SK-N-SH (cell line): ENCODE measurements at regions not wholly inside any gene's neighbourhood (a gene's known extent, or its start where the extent isn't known, plus 50 kb on each side); places are given as distances from the start of the nearest gene placed in this dataset.

Experiments
- CTCF ChIA-PET: fragments of 300-600, 350-600 bp; formaldehyde crosslinking; extraction: SDS; loops from one replicate; lab custom pipeline; 2021; lab: Yijun Ruan, JAX
- POLR2A ChIA-PET: fragments of 350-600 bp; sonication (Branson Sonifier 250); formaldehyde crosslinking; extraction: SDS; loops from one replicate; lab custom pipeline; 2020; ENCODE audit warnings: antibody characterized with exemption, inconsistent platforms; lab: Yijun Ruan, JAX
- DNase-seq: peaks from one replicate; pipeline ENCODE4 v3.0.0; 2012
- H2AFZ ChIP-seq: fragments of 200-600 bp; sonication (generic); 2 replicates; pipeline ENCODE4 v1.8.1; 2016; ENCODE audit warnings: antibody characterized with exemption, mild to moderate bottlenecking, low read depth
- H3F3A ChIP-seq: fragments of 200-600 bp; sonication (generic); replicated peaks from 2 replicates; pipeline ENCODE3; 2016; ENCODE audit warnings: antibody characterized with exemption, mild to moderate bottlenecking; ENCODE audit not compliant: insufficient read depth
- H3K27ac ChIP-seq, 2 experiments: fragments of 200-500 bp in 1 of 2; fragments of 200-600 bp in 1 of 2; sonication (Bioruptor generic) in 1 of 2; sonication (generic), shearing (Covaris generic) in 1 of 2; 2 replicates each; pipeline versions ENCODE4 v1.5.1 to v1.6.1; 2014 to 2016; ENCODE audit warnings: low read depth in 2 of 2, inconsistent platforms in 1 of 2, low read length in 1 of 2, mild to moderate bottlenecking in 1 of 2, mixed read lengths in 1 of 2
- H3K27me3 ChIP-seq: fragments of 200-600 bp; sonication (generic), shearing (Covaris generic); 2 replicates; pipeline ENCODE4 v1.6.1; 2016; ENCODE audit warnings: mixed run types; ENCODE audit not compliant: insufficient read depth
- H3K36me3 ChIP-seq, 2 experiments: fragments of 200-500 bp in 1 of 2; fragments of 200-600 bp in 1 of 2; sonication (Bioruptor generic) in 1 of 2; sonication (generic) in 1 of 2; replicated peaks in 1 of 2; 2 replicates each; pipeline versions ENCODE3 to v1.5.1; 2014 to 2016; ENCODE audit warnings: low read length in 1 of 2, mild to moderate bottlenecking in 1 of 2; ENCODE audit not compliant: insufficient read depth in 2 of 2, control insufficient read depth in 1 of 2
- H3K4me1 ChIP-seq, 2 experiments: fragments of 200-500 bp in 1 of 2; fragments of 200-600 bp in 1 of 2; sonication (Bioruptor generic) in 1 of 2; sonication (generic), shearing (Covaris generic) in 1 of 2; 2 replicates each; pipeline versions ENCODE4 v1.5.1 to v1.6.1; 2014 to 2016; ENCODE audit warnings: low read depth in 1 of 2, low read length in 1 of 2, mixed run types in 1 of 2; ENCODE audit not compliant: insufficient read depth in 2 of 2, control insufficient read depth in 1 of 2
- H3K4me2 ChIP-seq: fragments of 200-600 bp; sonication (generic), shearing (Covaris generic); 2 replicates; pipeline ENCODE4 v1.6.1; 2017; ENCODE audit warnings: mixed run types
- H3K4me3 ChIP-seq, 2 experiments: fragments of 200-500 bp in 1 of 2; fragments of 200-600 bp in 1 of 2; sonication (Bioruptor generic) in 1 of 2; sonication (generic), shearing (Covaris generic) in 1 of 2; 2 replicates each; pipeline versions ENCODE4 v1.5.1 to v1.8.1; 2014 to 2016; ENCODE audit warnings: low read depth in 2 of 2, inconsistent platforms in 1 of 2, low read length in 1 of 2, mild to moderate bottlenecking in 1 of 2, mixed read lengths in 1 of 2, moderate library complexity in 1 of 2
- H3K79me2 ChIP-seq: fragments of 200-600 bp; sonication (generic); 2 replicates; pipeline ENCODE4 v1.8.1; 2017; ENCODE audit warnings: mild to moderate bottlenecking; ENCODE audit not compliant: insufficient read depth
- H3K9ac ChIP-seq: fragments of 200-600 bp; sonication (generic); 2 replicates; pipeline ENCODE4 v1.6.1; 2017; ENCODE audit warnings: mixed run types
- H3K9me2 ChIP-seq: fragments of 200-600 bp; sonication (generic); 2 replicates; pipeline ENCODE4 v1.6.1; 2017; ENCODE audit warnings: mixed run types
- H3K9me3 ChIP-seq: fragments of 200-600 bp; sonication (generic); 2 replicates; pipeline ENCODE4 v1.6.1; 2017; ENCODE audit warnings: mixed run types, mild to moderate bottlenecking, moderate library complexity
- H4K20me1 ChIP-seq: fragments of 200-600 bp; sonication (generic); 2 replicates; pipeline ENCODE4 v1.6.1; 2017; ENCODE audit warnings: mild to moderate bottlenecking, mixed run types; ENCODE audit not compliant: insufficient read depth
- ELF1 ChIP-seq: IDR thresholded peaks from 2 replicates; pipeline ENCODE4 v1.4.0; 2012
- EZH2phosphoT487 ChIP-seq: fragments of 200-600 bp; sonication (generic); IDR thresholded peaks from 2 replicates; pipeline ENCODE4 v1.6.1; 2017; ENCODE audit warnings: low read depth, mixed run types, mild to moderate bottlenecking, antibody characterized with exemption, moderate library complexity, borderline replicate concordance
- IRF3 ChIP-seq: fragments of 150-350 bp; IDR thresholded peaks from 2 replicates; pipeline ENCODE4 v1.6.1; 2016; ENCODE audit warnings: mild to moderate bottlenecking, low read depth, low read length
- JUND ChIP-seq: IDR thresholded peaks from 2 replicates; pipeline ENCODE4 v1.4.0; 2012
- RAD21 ChIP-seq: IDR thresholded peaks from 2 replicates; pipeline ENCODE4 v1.6.1; 2012; ENCODE audit warnings: mild to moderate bottlenecking, low read length
- RCOR1 ChIP-seq: fragments of 150-350 bp; IDR thresholded peaks from 2 replicates; pipeline ENCODE4 v1.6.1; 2017; ENCODE audit warnings: antibody characterized with exemption, low read length
- REST ChIP-seq: IDR thresholded peaks from 2 replicates; pipeline ENCODE4 v1.6.1; 2012; ENCODE audit warnings: mild to moderate bottlenecking, low read depth, low read length, moderate library complexity
- RFX5 ChIP-seq: IDR thresholded peaks from 2 replicates; pipeline ENCODE4 v1.6.1; 2012; ENCODE audit warnings: mild to moderate bottlenecking, improper control_type of control experiment, low read length
- RXRA ChIP-seq: IDR thresholded peaks from 2 replicates; pipeline ENCODE4 v1.4.0; 2012; ENCODE audit warnings: low read depth, mild to moderate bottlenecking, borderline replicate concordance
- SIN3A ChIP-seq: IDR thresholded peaks from 2 replicates; pipeline ENCODE4 v1.6.1; 2012; ENCODE audit warnings: low read depth, mild to moderate bottlenecking, low read length, moderate library complexity, borderline replicate concordance
- TAF1 ChIP-seq: IDR thresholded peaks from 2 replicates; pipeline ENCODE4 v1.6.1; 2012; ENCODE audit warnings: low read depth, mild to moderate bottlenecking, low read length, moderate library complexity, borderline replicate concordance
- TCF12 ChIP-seq: IDR thresholded peaks from 2 replicates; pipeline ENCODE4 v1.4.0; 2012
- YY1 ChIP-seq: IDR thresholded peaks from 2 replicates; pipeline ENCODE4 v1.4.0; 2012; ENCODE audit warnings: low read depth, mild to moderate bottlenecking
- WGBS: methylation state at CpG from one replicate; pipeline ENCODE4 v1.1.6; 2017; ENCODE audit warnings: low lambda C conversion rate; 5-methylcytosine and 5-hydroxymethylcytosine counted together
- TF ChIP-seq, protein P1 (sequence below): IDR thresholded peaks from 2 replicates; pipeline ENCODE4 v1.4.0; 2012; ENCODE audit warnings: low read depth

DNA sequence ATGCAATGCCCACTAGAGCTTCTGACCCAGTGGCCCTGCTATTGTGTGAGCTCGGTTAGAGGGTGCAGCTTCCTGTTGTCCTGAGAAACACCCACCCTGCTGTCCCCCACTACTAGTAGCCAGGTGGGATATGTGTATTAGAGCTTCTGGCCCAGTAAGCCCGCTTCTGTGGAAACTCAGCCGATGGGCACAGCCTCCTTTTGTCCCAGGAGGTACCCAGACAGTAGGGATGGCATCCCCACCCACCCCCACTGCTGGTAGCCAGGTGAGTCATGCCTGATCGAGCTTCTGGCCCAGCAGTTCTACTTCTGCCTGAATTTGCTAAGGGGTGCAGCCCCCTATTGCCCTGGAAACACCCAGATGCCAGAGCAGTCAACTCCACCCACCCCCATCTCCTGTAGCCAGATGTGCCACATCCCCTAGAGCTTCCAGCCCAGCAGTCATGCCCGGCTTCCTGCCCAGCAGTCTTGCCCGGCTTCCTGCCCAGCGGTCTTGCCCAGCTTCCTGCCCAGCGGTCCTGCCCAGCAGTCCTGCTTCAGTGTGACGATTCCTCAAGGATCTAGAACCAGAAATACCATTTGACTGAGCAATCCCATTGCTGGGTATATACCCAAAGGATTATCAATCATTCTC lies 162.7 kb upstream of the KLF8 start (continued):
- TF ChIP-seq IRF3 (no peak), TCF12 (no peak), RAD21 (no peak), ELF1 (no peak), YY1 (no peak)

GRCh38 chrX:56089376-56089775 lies 142.8 kb upstream of the KLF8 start:
- TF ChIP-seq REST (no peak), ELF1 (no peak), TAF1 (no peak), RFX5 (no peak), SIN3A (no peak), JUND (no peak), EZH2phosphoT487 (no peak), RCOR1 (no peak), RXRA (no peak)
- TF ChIP-seq, protein P1, sequence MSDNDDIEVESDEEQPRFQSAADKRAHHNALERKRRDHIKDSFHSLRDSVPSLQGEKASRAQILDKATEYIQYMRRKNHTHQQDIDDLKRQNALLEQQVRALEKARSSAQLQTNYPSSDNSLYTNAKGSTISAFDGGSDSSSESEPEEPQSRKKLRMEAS, result no peak
- no peak for DNase-seq
- H3K4me1 ChIP-seq, result no peaks in the 10 kb centered on the region
- H4K20me1 ChIP-seq, result no peaks in the 10 kb centered on the region
- H3K36me3 ChIP-seq, result no peaks in the 10 kb centered on the region
- ChIA-PET CTCF (no interaction called here), POLR2A (no interaction called here)
- H3K79me2 ChIP-seq, result no peaks in the 10 kb centered on the region
- no peaks in the 10 kb centered on the region for H3K9me3 ChIP-seq
- H3K4me3 ChIP-seq, result no peak overlapping the region
- H2AFZ ChIP-seq, result no peak overlapping the region
- H3K27ac ChIP-seq, result no peak overlapping the region
- H3K9me2 ChIP-seq, result no peaks in the 10 kb centered on the region
- no peaks in the 10 kb centered on the region for H3F3A ChIP-seq
- H3K4me2 ChIP-seq, result no peak overlapping the region
- H3K9ac ChIP-seq, result no peak overlapping the region
- H3K27me3 ChIP-seq, result no peaks in the 10 kb centered on the region
- 1% methylated on average over 2 of the region's 2 CpGs for WGBS
